Posterior cingulate gyrus (tissue), 11 donors: ENCODE measurements at regions not wholly inside any gene's neighbourhood (a gene's known extent, or its start where the extent isn't known, plus 50 kb on each side); places are given as distances from the start of the nearest gene placed in this dataset.

Experiments used
- DNase-seq, 10 donors: peaks; one replicate each; pipeline versions ENCODE4 v3.0.0 to v3.0.0-alpha.2; 2020 to 2021; ENCODE audit warnings: mixed read lengths in 3 of 10
- intact Hi-C: fragments of 100-400 bp; cut with DNase I; formaldehyde crosslinking; loops from one replicate; pipeline ENCODE4 v1.15.1; 2023

DNA sequence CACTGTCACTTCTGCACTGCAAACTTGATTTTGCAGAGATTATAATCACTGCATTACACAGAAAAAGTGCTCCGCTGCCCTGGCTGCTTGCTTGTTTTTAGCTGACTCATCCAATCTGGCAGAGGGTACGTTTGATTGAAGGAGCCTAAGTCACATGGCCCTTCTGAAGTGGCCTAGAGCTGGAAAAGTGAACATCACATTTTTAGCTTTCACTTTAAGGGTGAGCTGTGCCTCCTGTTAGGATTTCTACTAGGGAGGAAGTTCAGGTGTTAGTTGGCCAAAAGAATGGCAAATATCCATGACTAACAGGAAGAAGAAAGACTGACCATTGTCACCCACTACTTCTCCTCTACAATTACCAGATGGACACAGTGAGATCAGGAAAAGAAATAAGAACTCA is 889.1 kb upstream of the MAP3K7 start:
- DNase-seq: peak in 1 of 10 donors; percentile 69
- intact Hi-C loops: no loop called here

DNA sequence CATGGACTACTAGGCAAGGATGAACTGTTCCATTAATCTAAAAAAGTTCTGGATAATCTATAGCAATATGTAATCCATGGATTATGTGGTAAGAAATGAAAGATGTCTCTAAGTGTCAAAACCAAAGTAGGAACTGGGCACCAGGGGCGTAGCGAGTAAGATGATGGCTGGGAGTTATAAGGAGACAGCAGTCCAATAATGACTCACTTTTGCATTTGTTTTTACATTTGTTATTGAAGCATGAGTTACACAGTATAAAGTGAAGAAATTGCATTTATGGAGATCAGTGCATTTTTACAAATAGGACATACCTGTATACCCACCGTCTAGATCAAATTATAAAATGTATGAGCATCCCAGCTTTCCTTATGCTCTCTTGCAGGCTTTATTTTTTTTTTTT is 878.5 kb upstream of the MAP3K7 start:
- intact Hi-C loops: no loop called here
- DNase-seq: no peak

DNA sequence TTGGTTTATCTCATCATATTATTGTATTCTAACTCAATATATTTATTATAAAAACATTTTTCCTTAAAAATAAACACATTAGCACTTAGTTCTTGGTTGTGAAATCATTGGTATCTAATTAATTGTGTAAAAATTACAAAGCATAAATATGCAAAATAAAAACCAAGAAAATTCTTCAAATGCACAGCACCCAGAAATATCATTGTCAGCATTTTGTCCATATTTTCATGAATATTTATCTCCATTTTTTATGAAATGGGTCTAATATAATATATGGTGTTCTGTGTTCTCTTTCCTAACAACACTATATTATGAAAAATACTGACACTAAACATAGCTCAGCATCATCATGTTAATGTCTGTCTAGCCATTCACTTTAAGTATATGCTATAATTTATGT is 877.8 kb upstream of the MAP3K7 start:
- intact Hi-C loops: no loop called here
- DNase-seq: no peak

DNA sequence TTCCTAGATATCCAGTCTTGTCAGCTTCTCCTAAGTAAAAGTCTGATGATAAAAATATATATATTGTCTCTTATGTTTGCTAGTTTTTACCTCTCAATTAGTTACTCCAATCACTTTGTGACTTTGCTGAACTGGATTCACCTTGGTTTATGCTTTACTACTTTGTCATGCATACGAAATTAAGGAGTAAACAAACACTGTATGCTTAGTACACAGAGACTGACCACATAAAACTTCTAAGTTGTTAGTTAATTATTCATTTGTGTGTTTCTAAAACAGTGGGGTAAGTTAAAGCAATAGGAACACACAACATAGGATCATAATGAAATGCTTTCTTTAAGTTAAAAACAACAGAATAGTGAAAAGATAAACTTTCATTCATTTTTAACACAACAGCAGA is 877.3 kb upstream of the MAP3K7 start:
- intact Hi-C loops: no loop called here
- no peak for DNase-seq

DNA sequence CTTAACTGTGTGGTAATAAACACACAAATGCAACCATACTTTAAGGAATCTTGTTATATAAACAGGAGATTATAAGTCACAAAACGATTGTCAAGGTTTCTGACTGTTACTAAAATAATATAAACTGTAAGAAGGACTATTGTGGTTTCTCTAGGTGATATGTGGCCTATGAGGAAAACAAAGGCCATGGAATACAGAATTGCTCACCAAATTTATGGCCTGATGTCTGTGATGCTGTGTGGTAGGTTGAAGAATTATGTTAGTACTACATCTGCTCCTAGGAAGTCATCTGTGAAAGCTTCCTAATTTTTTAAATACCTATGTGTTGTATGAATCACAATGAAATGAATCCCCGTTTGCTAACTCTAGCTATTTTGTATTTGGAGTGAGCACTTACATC is 875.4 kb upstream of the MAP3K7 start:
- DNase-seq: no peak
- intact Hi-C loops: no loop called here

DNA sequence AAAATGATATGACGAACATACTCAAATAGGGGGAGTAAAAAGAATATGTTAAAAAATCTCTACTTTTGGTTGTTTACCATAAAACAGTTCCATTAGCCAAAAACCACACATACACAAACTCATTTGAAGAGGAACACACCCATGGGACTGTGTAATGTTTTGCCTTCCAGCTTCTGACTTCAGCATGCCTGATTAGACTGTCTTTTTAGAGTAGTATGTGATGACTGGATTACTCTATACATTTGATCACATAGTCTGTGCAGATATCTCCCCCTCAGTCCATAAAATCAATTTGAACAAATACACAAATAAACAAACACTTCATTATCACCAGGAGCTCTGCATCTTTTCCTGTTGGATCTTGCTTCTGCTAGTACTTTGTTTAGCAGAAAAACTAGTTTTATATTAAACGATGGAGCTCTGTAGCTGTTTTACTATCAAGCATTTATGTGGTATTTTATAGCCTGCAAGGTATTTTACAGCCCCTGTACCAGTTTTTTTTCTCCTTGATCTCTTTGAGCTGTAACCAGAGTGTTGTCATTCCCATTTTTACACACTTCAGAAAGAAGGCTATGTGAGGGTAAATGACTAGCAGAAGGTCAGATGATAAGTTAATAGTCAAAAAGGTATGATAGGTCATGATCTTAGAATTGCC is 866.5 kb upstream of the MAP3K7 start:
- intact Hi-C loops: no loop called here
- DNase-seq: no peak

DNA sequence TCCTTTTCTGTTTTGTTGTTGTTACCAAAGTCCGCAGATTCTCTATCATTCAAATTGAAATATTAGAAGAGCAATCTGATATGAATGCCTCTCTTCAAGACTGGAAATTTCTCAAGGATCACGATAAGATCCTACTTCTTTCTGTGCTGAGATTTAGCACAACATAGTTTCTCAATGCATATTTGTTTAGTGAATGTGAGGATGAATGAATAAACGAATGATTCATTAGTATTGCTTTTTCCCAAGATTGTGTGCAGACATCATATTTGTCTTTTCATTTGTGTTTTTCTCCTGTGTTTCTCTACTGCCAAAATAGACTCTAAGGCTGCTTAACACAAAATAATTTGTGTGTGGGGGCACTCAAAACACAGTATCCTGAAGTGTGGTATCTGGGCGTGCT is 862.7 kb upstream of the MAP3K7 start:
- DNase-seq: no peak
- intact Hi-C loops: no loop called here

DNA sequence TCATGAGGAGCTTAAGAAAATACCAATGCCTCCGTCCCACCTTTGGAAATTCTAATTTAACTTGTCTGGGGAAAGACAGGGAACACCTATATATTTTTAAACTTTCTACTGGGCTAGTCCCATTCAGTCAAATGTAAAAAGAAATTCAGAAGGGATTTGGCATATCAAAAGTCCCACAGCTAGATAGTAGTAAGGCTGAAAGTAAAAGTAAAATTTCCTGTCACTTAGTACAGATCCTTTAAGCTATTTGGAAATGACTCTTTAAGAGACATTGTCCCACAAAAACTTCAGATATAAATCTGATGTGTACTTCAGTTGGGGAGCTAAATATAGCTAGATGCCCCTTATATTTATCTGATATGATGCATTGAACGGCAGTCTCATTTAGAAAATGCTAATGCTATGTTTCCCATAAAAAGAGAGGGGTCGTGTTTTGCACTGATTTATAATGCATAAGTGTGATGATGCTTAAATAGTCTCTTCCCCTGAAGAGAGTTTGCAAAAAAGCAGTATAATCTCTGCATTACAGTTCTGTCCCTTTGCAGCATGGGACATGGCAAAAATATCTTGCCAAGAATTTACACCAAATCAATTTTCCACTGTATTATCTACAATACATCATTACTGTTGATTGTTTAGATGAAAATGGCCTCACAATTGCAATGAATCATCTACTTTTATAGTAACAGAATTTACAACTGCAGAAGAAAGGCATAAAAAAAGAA is 860.8 kb upstream of the MAP3K7 start:
- intact Hi-C loops: no loop called here
- no peak for DNase-seq

DNA sequence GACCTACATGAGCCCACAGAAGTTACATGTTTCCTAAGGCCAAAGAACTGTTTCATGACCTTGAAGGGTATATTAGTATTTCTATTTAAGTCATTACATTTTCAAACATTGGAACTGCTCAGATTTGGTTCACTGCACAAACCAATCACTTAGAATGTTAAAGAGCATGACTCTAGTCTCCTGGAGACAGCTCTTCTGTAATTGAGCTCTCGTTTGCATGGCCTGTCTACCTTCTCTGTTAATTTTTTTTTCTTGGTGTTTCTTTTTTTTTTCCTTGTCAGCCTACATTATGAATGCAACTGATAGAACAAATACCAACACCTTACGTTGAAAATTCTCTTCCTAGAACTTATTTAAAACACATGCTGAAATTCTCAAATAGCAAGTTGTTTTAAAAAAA is 860.2 kb upstream of the MAP3K7 start:
- no peak for DNase-seq
- intact Hi-C loops: no loop called here

DNA sequence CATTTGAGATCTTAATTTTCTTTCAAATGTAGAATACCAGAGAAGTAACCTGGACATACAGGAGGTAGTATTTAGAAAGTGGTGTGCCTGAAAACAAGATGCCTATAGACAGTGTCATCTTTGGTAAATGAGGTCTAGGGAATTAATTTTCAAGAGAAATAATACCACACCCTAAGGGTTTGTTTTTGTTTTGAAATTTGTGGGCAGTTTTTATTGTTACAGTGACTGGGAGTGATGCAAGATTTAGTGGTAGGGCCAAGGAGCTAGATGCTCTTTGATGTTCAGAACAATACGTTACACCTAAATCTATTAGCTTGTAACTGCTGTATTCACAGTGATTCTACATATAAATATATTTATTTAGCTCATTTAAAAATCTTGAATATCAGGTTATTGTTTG is 856.5 kb upstream of the MAP3K7 start:
- intact Hi-C loops: no loop called here
- no peak for DNase-seq

DNA sequence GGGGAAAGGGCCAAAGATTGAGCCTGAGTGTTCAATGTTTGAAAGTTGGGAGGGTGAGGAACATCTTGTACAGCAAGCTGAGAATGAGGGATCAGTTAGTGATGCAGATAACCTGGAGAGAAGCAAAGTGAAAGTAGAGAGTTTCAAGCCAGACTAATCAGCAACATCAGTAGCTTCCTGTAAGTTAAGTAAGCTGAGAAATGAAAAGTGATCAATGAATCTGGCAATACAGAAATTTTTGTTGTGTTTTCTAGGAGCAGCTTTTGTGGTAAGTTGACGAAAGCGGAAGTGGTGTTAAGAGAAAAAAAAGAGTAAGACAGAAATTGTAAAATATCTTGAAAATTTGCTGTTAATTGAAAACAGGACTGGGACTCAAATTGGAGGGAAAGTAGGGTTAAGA is 855.5 kb upstream of the MAP3K7 start:
- intact Hi-C loops: no loop called here
- DNase-seq: no peak

DNA sequence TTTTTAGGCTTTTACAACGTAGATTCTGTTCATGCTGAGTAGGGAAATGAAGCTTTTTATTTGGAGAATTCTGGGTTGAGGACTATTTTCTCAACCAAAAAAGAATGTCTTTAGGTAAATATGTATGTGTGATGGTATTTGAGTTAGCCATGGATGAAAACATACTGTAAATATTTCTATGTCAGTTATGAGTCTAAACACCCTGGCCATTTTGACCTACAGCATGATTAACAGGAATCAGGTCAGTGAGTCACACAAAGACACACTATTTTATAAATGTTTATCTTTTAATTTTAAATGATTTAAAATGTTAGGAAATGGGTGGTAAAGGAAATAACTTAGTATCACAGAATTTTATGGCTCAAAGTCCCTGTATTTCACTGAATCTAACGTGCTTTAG is 851.7 kb upstream of the MAP3K7 start:
- intact Hi-C loops: no loop called here
- DNase-seq: no peak

DNA sequence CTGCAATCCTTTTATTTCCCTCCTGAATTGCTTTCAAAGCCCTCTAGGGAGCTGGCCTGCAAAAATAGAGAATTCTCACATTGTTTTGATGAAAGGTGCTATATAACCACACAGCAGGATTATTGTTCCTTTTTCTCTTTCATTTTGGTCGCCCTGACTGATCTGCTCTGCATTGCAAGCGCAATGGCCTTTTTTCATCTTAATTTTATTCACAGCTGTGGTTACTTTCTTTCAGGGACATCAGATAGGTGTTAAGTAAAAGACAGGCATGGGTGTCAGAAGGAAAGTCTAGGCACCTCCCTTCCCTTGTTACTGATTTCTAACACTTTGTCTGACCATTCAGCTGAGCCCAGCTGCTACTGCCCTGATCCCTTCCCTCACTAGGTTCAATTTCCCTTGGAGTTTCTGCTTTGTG is 850.5 kb upstream of the MAP3K7 start:
- intact Hi-C loops: no loop called here

DNA sequence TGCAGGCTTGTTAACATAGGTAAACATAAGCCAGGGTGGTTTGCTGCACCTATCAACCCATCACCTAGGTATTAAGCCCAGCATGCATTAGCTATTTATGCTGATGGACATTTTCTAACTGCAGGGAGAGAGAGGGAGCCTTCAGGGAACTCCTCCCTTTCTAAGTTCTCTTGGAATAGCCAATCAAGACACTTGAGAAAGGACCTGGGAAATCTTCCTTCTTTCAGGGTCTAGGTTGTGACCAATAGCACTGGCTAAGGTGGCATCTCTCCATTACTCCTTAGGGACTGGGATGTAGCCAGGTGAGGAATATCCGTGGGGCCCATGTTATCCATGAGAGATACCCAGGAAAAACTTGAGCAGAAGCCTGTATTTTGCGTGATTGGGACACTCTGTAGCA is 849.6 kb upstream of the MAP3K7 start:
- no peak for DNase-seq
- intact Hi-C loops: no loop called here

More for the DNA sequence above, 850.5 kb upstream of the MAP3K7 start:
- DNase-seq: no peak

DNA sequence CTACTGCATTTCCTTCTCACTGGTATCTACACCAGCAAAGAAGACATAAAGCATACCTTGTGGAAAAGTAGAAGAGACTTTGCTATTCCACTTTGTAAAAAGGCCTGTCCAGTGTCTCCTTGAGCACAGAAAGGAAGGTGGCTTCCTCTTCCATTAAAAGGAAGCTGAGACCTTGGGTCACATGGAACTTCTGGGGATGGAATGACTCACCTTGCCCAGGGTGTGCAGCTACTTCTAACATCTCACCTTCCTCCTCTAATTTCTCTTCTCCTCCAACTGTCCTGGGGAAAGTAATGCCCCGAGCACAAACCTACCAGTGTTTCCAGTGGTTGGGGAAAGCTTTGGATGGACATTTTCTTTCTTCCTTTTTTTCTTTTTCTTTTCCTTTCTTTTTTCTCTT is 848.8 kb upstream of the MAP3K7 start:
- intact Hi-C loops: no loop called here
- no peak for DNase-seq

DNA sequence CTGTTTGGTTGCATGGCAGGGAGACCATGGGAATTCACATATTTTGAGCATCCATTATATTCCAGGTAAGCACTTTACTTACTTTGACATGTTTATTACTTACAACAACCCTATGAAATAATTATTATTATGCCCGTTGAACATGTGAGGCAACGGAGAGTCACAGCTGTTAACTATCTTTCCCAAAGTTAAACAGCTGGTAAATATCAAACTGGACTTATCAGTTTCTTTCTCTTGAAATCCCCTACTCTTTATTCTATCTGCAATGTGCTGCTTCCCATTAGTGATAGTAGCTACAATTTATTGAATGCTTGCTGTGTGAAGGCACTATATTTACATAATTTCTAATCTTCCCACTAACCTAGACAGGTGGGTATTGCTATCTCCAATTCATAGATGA is 847.7 kb upstream of the MAP3K7 start:
- DNase-seq: no peak
- intact Hi-C loops: no loop called here

DNA sequence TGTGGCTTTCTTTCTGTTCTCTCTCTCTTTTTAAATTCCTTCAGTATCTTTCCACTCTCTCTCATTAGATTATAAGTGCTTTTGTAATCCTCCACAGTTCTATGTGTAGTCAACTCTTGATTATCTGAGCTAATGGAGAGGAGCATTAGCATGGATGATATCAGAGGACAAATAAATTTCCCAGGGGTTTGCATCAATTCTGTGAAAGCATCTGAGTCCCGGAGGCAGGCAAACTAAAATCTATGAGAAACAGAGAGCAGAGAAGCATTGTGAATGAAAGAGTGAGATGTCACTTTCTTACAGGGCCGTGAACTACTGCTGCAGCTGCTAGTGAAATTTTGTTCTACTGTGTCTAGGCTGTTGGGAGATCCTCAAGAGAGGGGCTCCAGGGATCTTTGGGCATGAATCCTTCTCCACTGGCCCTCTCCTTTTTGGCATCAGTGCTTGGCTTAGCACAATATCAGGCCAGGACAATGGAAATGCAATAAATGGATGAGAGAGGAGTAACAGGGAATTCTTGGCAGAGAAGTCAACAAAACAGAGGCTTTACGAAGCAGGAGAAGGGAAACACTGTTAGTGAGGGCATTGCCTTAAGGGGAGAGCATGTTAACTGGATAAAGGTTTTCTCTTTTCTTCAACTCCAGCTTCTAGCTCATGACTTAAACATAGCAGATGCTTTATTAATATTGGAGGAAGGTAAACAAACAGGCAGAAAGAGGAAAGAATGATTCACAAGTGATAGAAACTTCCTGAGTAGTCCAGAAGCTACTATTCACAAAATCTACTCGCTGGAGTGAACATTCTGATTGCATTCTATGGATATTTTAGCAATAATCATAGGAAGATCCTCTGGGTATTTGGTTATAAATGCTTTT is 847.0 kb upstream of the MAP3K7 start:
- intact Hi-C loops: no loop called here

DNA sequence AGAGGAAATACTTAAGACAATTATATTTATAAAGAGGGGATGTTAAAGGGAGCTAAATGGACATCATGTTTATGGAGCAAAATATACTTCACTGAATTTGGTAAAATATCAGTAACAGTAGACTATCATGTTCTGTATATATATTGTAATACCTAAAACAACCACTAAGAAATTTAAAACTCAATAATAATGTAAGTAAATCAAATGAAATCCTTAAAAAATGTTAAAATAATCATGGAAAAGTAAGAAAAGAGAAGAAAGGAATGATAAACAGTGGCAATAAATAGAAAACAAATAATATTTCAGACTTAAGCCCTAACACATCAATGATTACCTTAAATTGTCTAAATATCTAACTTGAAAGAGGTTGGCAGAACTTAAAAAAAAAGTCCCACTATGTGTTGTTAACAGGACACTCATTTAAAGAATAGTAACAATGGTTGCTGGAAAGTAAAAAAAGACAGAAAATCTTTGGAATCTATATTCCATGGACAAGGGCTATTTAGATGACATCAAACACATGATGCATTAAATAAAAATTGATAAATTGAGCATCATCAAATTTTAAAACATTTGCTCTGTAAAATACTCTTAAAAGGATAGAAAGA is 842.2 kb upstream of the MAP3K7 start:
- DNase-seq: no peak
- intact Hi-C loops: no loop called here

More for the DNA sequence above, 847.0 kb upstream of the MAP3K7 start:
- DNase-seq: no peak

DNA sequence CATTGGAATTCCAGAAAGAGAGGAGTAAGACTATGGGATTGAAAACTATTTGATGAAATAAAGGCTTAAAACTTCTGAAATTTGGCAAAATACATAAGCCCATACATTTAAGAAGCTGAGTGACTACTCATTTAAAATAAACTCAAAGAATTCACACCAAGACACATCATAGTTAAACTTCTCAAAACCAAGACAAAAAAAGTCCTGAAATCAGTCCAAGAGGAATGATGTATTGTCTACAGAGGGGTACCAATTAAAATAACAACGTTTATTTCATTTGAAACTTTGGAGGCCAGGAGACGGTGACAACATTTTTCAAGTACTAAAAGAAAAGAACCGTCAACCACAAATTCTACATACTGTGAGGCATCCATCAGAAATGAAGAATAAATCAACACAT is 841.4 kb upstream of the MAP3K7 start:
- DNase-seq: no peak
- intact Hi-C loops: no loop called here

DNA sequence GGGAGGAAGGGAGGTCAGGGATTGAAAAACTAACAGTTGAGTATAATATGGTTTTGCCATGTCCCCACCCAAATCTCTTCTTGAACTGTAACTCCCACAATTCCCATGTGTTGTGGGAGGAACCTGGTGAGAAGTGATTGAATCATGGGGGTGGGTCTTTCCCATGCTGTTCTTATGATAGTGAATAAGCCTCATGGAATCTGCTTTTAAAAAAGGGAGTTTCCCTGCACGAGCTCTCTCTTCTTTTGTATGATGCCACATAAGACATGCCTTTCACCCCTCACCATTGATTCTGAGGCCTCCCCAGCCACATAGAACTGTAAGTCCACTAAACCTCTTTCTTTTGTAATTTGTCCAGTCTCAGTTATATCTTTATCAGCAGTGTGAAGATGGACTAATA is 833.4 kb upstream of the MAP3K7 start:
- intact Hi-C loops: no loop called here
- no peak for DNase-seq

DNA sequence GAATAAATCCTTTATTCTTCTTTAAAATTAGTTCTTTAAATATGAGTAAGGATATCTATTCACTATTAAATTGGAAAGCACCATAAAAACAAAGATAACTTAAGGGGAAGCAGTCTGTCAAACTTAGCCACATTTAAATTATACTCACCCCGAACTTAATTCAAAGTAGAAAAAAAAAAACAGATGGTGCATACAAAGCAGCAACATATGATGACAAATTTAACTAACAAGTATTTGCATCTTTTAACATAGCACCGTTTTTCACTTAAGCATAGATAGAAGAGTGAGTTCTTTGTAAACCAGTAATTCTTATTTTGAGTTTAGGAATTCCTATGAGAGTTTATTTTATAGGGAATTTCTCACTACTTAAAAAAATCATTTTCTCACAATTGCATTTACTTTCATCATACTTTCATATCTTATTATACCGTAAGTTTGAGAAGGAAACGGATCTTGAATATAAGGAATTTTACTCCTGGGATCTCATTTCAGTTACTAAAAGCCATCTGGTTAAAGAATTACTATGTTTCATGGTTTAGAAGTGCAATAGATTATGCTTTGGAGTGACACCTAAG is 828.2 kb upstream of the MAP3K7 start:
- no peak for DNase-seq
- intact Hi-C loops: no loop called here
